ENCODE measurements at regions not wholly inside any gene's neighbourhood (a gene's known extent, or its start where the extent isn't known, plus 50 kb on each side); places are given as distances from the start of the nearest gene placed in this dataset.

GRCh38 chr13:106373304-106373988 is 162.0 kb downstream of the EFNB2 start:
- DNase-seq = peak in 1 of 2 donors; percentile 2
- ATAC-seq = peak; percentile 19
- H3K27me3 Mint-ChIP-seq = peaks cover 40% of the 10 kb centered on the region
- H3K4me1 Mint-ChIP-seq = peaks cover 20% of the 10 kb centered on the region
- no peak overlapping the region for H3K27ac Mint-ChIP-seq
- no peaks in the 10 kb centered on the region for H3K9me3 Mint-ChIP-seq
- no peak overlapping the region for H3K4me3 Mint-ChIP-seq

GRCh38 chr13:106372199-106373155 is 163.0 kb downstream of the EFNB2 start:
- Mint-ChIP-seq H3K4me3 (no peak overlapping the region), H3K9me3 (no peaks in the 10 kb centered on the region), H3K27ac (no peak overlapping the region), H3K27me3 (peaks cover 40% of the 10 kb centered on the region), H3K4me1 (peaks cover 20% of the 10 kb centered on the region)
- DNase-seq (no peak), ATAC-seq (no peak)

- ATAC-seq (no peak), DNase-seq (no peak)
- H3K27ac Mint-ChIP-seq = no peak overlapping the region
- H3K4me3 Mint-ChIP-seq = no peak overlapping the region
- peaks cover 20% of the 10 kb centered on the region for H3K4me1 Mint-ChIP-seq
- H3K27me3 Mint-ChIP-seq = peaks cover 39% of the 10 kb centered on the region
- no peaks in the 10 kb centered on the region for H3K9me3 Mint-ChIP-seq
Observed at GRCh38 chr13:106371024-106371423, 164.4 kb downstream of the EFNB2 start.

GRCh38 chr13:106369858-106370257 is 165.6 kb downstream of the EFNB2 start:
- H3K9me3 Mint-ChIP-seq = no peaks in the 10 kb centered on the region
- ATAC-seq (no peak), DNase-seq (no peak)

GRCh38 chr13:106369091-106369490 is 166.4 kb downstream of the EFNB2 start:
- no peak overlapping the region for H3K27ac Mint-ChIP-seq
- peaks cover 21% of the 10 kb centered on the region for H3K27me3 Mint-ChIP-seq
- H3K4me3 Mint-ChIP-seq = no peak overlapping the region
- no peak for DNase-seq
- no peaks in the 10 kb centered on the region for H3K9me3 Mint-ChIP-seq
- ATAC-seq = no peak
- peaks cover 9% of the 10 kb centered on the region for H3K4me1 Mint-ChIP-seq

More at GRCh38 chr13:106369858-106370257, 165.6 kb downstream of the EFNB2 start:
- Mint-ChIP-seq H3K4me1 (peaks cover 16% of the 10 kb centered on the region), H3K4me3 (no peak overlapping the region), H3K27me3 (peaks cover 28% of the 10 kb centered on the region), H3K27ac (no peak overlapping the region)

GRCh38 chr13:106367361-106367971 is 168.0 kb downstream of the EFNB2 start:
- Mint-ChIP-seq H3K4me3 (no peak overlapping the region), H3K9me3 (no peaks in the 10 kb centered on the region), H3K4me1 (no peaks in the 10 kb centered on the region), H3K27me3 (peaks cover 25% of the 10 kb centered on the region), H3K27ac (no peak overlapping the region)
- DNase-seq (no peak), ATAC-seq (peak; percentile 42)

- Mint-ChIP-seq H3K9me3 (no peaks in the 10 kb centered on the region), H3K27me3 (peaks cover 23% of the 10 kb centered on the region), H3K4me3 (no peak overlapping the region), H3K4me1 (no peaks in the 10 kb centered on the region), H3K27ac (no peak overlapping the region)
- ATAC-seq (no peak), DNase-seq (no peak)
Observed at GRCh38 chr13:106362707-106363106, 172.8 kb downstream of the EFNB2 start.

GRCh38 chr13:106361621-106362020 is 173.8 kb downstream of the EFNB2 start:
- H3K27me3 Mint-ChIP-seq = peaks cover 25% of the 10 kb centered on the region
- H3K4me3 Mint-ChIP-seq = no peak overlapping the region
- H3K9me3 Mint-ChIP-seq = no peaks in the 10 kb centered on the region
- no peak overlapping the region for H3K27ac Mint-ChIP-seq
- H3K4me1 Mint-ChIP-seq = no peaks in the 10 kb centered on the region
- DNase-seq (no peak), ATAC-seq (no peak)

GRCh38 chr13:106357198-106357597 is 178.3 kb downstream of the EFNB2 start:
- Mint-ChIP-seq H3K4me3 (no peak overlapping the region), H3K27me3 (peaks cover 28% of the 10 kb centered on the region), H3K9me3 (no peaks in the 10 kb centered on the region), H3K27ac (no peak overlapping the region), H3K4me1 (no peaks in the 10 kb centered on the region)
- no peak for ATAC-seq
- no peak for DNase-seq

- H3K27me3 Mint-ChIP-seq = peaks cover 35% of the 10 kb centered on the region
- DNase-seq (no peak), ATAC-seq (no peak)
- H3K4me1 Mint-ChIP-seq = no peaks in the 10 kb centered on the region
- H3K9me3 Mint-ChIP-seq = no peaks in the 10 kb centered on the region
- H3K27ac Mint-ChIP-seq = peak overlapping the region in 1 of 2 donors; percentile 78
- no peak overlapping the region for H3K4me3 Mint-ChIP-seq
Observed at GRCh38 chr13:106355866-106356265, 179.6 kb downstream of the EFNB2 start.

- no peaks in the 10 kb centered on the region for H3K4me1 Mint-ChIP-seq
- no peak for DNase-seq
- H3K9me3 Mint-ChIP-seq = no peaks in the 10 kb centered on the region
- no peak overlapping the region for H3K4me3 Mint-ChIP-seq
- no peak overlapping the region for H3K27ac Mint-ChIP-seq
- H3K27me3 Mint-ChIP-seq = peaks cover 44% of the 10 kb centered on the region
- no peak for ATAC-seq
Observed at GRCh38 chr13:106354961-106355360, 180.5 kb downstream of the EFNB2 start.

- Mint-ChIP-seq H3K9me3 (no peaks in the 10 kb centered on the region), H3K27ac (no peak overlapping the region), H3K4me1 (peaks cover 5% of the 10 kb centered on the region), H3K27me3 (peaks cover 46% of the 10 kb centered on the region), H3K4me3 (no peak overlapping the region)
- DNase-seq (no peak), ATAC-seq (no peak)
Observed at GRCh38 chr13:106352850-106353249, 182.6 kb downstream of the EFNB2 start.

GRCh38 chr13:106351251-106351650 is 184.2 kb downstream of the EFNB2 start:
- ATAC-seq (no peak), DNase-seq (no peak)
- peaks cover 43% of the 10 kb centered on the region for H3K27me3 Mint-ChIP-seq
- H3K4me1 Mint-ChIP-seq = peaks cover 5% of the 10 kb centered on the region
- no peaks in the 10 kb centered on the region for H3K9me3 Mint-ChIP-seq
- no peak overlapping the region for H3K27ac Mint-ChIP-seq
- no peak overlapping the region for H3K4me3 Mint-ChIP-seq

- Mint-ChIP-seq H3K4me3 (no peak overlapping the region), H3K4me1 (peaks cover 5% of the 10 kb centered on the region), H3K27me3 (peaks cover 43% of the 10 kb centered on the region), H3K27ac (no peak overlapping the region), H3K9me3 (no peaks in the 10 kb centered on the region)
- ATAC-seq (no peak), DNase-seq (no peak)
Observed at GRCh38 chr13:106350208-106350607, 185.3 kb downstream of the EFNB2 start.

GRCh38 chr13:106349080-106349931 is 186.2 kb downstream of the EFNB2 start:
- Mint-ChIP-seq H3K27ac (no peak overlapping the region), H3K4me1 (peaks cover 5% of the 10 kb centered on the region), H3K4me3 (peak overlapping the region in 1 of 2 donors; percentile 18), H3K27me3 (peaks cover 38% of the 10 kb centered on the region), H3K9me3 (no peaks in the 10 kb centered on the region)
- DNase-seq (no peak), ATAC-seq (no peak)

Data from stimulated activated naive CD8-positive, alpha-beta T cell treated with anti-CD3 and anti-CD28 coated beads, Interleukin-15, amount 100 ng/mL, for 72 hours (primary cell).